Caco-2 (cell line): ENCODE measurements at regions not wholly inside any gene's neighbourhood (a gene's known extent, or its start where the extent isn't known, plus 50 kb on each side); places are given as distances from the start of the nearest gene placed in this dataset.

Experiments
- BruUV-seq: library from RNA; stranded (reverse); fragments of 400-500 nt; replicated peaks from 2 replicates; lab custom pipeline; 2021; lab: Mats Ljungman, UMichigan
- CTCF ChIA-PET: fragments of 300-600 bp; sonication (Branson Sonifier 250); formaldehyde crosslinking; loops from one replicate; lab custom pipeline; 2022; ENCODE audit warnings: antibody characterized with exemption; lab: Charles Lee
- POLR2A ChIA-PET: fragments of 300-600 bp; sonication (Branson Sonifier 250); formaldehyde crosslinking; loops from one replicate; lab custom pipeline; 2022; ENCODE audit warnings: antibody characterized with exemption; lab: Charles Lee
- DNase-seq, 2 experiments: peaks; one replicate each; pipeline versions ENCODE4 v3.0.0 to v3.0.0-alpha.2; 2020 to 2022
- H3K27me3 ChIP-seq: replicated peaks from 2 replicates; pipeline ENCODE4 v1.6.0; 2011; ENCODE audit warnings: low read length; ENCODE audit not compliant: control insufficient read depth, insufficient read depth
- H3K36me3 ChIP-seq: 2 replicates; pipeline ENCODE4 v1.5.1; 2011; ENCODE audit warnings: low read length; ENCODE audit not compliant: control insufficient read depth, insufficient read depth
- H3K4me1 ChIP-seq: fragments of 250-450 bp; sonication (Bioruptor Pico); 2 replicates; pipeline ENCODE4 v1.5.1; 2020; ENCODE audit warnings: mild to moderate bottlenecking
- H3K4me3 ChIP-seq: 2 replicates; pipeline ENCODE4 v1.5.1; 2011; ENCODE audit warnings: low read depth, mild to moderate bottlenecking, control low read depth, low read length
- H3K9me3 ChIP-seq: fragments of 250-450 bp; sonication (Bioruptor Pico); 2 replicates; pipeline ENCODE4 v1.5.1; 2020; ENCODE audit warnings: mild to moderate bottlenecking, moderate library complexity
- H3K27ac Mint-ChIP-seq: one replicate; pipeline ENCODE4 v1.8.0; 2022; ENCODE audit warnings: mixed read lengths; ENCODE audit not compliant: unreplicated experiment
- H3K27me3 Mint-ChIP-seq: one replicate; pipeline ENCODE4 v1.8.0; 2022; ENCODE audit warnings: mixed read lengths; ENCODE audit not compliant: insufficient read depth, unreplicated experiment
- H3K36me3 Mint-ChIP-seq: one replicate; pipeline ENCODE4 v1.8.0; 2022; ENCODE audit warnings: mild to moderate bottlenecking, mixed read lengths; ENCODE audit not compliant: insufficient read depth, unreplicated experiment
- H3K4me1 Mint-ChIP-seq: one replicate; pipeline ENCODE4 v1.8.0; 2022; ENCODE audit warnings: low read depth, mixed read lengths; ENCODE audit not compliant: unreplicated experiment
- H3K4me3 Mint-ChIP-seq: one replicate; pipeline ENCODE4 v1.8.0; 2022; ENCODE audit warnings: mild to moderate bottlenecking, moderate library complexity, mixed read lengths; ENCODE audit not compliant: unreplicated experiment
- H3K9me3 Mint-ChIP-seq: one replicate; pipeline ENCODE4 v1.8.0; 2022; ENCODE audit warnings: mixed read lengths; ENCODE audit not compliant: unreplicated experiment
- intact Hi-C: fragments of 100-400 bp; cut with micrococcal nuclease; formaldehyde crosslinking; loops from one replicate; pipeline ENCODE4 v1.10.0; 2022; ENCODE audit not compliant: unreplicated experiment
- TF ChIP-seq, protein P1 (sequence below), 2 experiments: fragments of 200-600 bp in 1 of 2; IDR thresholded peaks; 1 replicate in 1 of 2; 2 replicates in 1 of 2; pipeline versions ENCODE4 v1.5.1 to v1.8.0; 2011 to 2022; ENCODE audit warnings: antibody characterized with exemption in 1 of 2, control low read depth in 1 of 2, inconsistent platforms in 1 of 2, low read depth in 1 of 2, low read length in 1 of 2, mild to moderate bottlenecking in 1 of 2, moderate library complexity in 1 of 2; ENCODE audit not compliant: insufficient read depth in 1 of 2, severe bottlenecking in 1 of 2, unreplicated experiment in 1 of 2

- Histone ChIP-seq H3K36me3 (no peaks in the 10 kb centered on the region), H3K9me3 (no peaks in the 10 kb centered on the region), H3K4me3 (no peak overlapping the region), H3K4me1 (no peaks in the 10 kb centered on the region), H3K27me3 (no peaks in the 10 kb centered on the region)
- TF ChIP-seq, protein P1, sequence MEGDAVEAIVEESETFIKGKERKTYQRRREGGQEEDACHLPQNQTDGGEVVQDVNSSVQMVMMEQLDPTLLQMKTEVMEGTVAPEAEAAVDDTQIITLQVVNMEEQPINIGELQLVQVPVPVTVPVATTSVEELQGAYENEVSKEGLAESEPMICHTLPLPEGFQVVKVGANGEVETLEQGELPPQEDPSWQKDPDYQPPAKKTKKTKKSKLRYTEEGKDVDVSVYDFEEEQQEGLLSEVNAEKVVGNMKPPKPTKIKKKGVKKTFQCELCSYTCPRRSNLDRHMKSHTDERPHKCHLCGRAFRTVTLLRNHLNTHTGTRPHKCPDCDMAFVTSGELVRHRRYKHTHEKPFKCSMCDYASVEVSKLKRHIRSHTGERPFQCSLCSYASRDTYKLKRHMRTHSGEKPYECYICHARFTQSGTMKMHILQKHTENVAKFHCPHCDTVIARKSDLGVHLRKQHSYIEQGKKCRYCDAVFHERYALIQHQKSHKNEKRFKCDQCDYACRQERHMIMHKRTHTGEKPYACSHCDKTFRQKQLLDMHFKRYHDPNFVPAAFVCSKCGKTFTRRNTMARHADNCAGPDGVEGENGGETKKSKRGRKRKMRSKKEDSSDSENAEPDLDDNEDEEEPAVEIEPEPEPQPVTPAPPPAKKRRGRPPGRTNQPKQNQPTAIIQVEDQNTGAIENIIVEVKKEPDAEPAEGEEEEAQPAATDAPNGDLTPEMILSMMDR (IDR thresholded peaks at IDR 0.05; ENCODE audit: insufficient read depth in 1 of 2, low read depth in 1 of 2, low read length in 1 of 2, severe bottlenecking in 1 of 2, unreplicated experiment in 1 of 2): no peak
- no TSS peak for BruUV-seq
- Mint-ChIP-seq H3K36me3 (no peaks in the 10 kb centered on the region), H3K4me3 (no peak overlapping the region), H3K27ac (no peak overlapping the region), H3K27me3 (no peaks in the 10 kb centered on the region), H3K9me3 (no peaks in the 10 kb centered on the region), H3K4me1 (no peaks in the 10 kb centered on the region)
- POLR2A ChIA-PET: no interaction called here
- intact Hi-C loops: no loop called here
- CTCF ChIA-PET: no interaction called here
- DNase-seq: no peak
These were observed 447.4 kb downstream of the PCDH10 start for GRCh38 chr4:133596459-133596858.

DNA sequence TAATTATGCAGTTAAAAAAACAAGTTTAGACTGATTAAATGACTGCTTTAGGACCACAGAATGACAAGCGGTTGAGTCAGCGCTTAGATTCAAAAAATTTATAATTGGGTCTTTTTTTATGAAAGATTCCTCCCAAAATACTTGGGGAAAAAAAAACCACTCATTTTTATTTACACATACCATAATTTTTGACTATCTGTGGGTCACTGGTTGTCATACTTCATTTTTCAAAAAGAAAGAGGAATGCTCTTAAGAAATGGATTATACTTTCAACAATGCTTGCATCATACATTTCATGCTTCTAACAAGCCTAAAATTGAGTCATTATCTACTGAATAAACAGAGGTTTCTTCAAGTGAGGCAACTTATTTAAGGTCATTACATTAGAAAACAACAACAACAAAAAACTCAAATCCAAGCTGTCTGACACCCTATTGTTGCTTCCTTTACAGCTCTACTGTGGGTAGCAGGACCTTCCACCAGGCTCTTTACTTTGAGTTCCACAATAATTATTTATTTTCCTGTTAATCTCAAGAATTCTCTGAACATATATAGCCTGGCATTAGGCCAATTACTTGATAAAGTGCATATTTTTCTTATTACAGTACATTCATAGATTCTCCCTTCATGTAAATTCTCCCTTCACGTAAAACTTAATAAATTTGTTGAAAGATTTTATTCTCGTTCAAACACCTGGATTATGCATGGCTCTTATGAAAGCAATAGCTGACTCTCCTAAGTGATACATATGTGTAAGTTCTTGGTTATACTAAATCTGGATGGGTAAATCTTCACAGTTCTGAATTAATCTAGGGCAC lies 445.5 kb downstream of the PCDH10 start:
- Histone ChIP-seq H3K4me1 (no peaks in the 10 kb centered on the region), H3K36me3 (no peaks in the 10 kb centered on the region), H3K4me3 (no peak overlapping the region), H3K9me3 (no peaks in the 10 kb centered on the region), H3K27me3 (no peaks in the 10 kb centered on the region)
- TF ChIP-seq, protein P1 (IDR thresholded peaks at IDR 0.05; ENCODE audit: insufficient read depth in 1 of 2, low read depth in 1 of 2, low read length in 1 of 2, severe bottlenecking in 1 of 2, unreplicated experiment in 1 of 2): no peak
- POLR2A ChIA-PET: no interaction called here
- H3K9me3 Mint-ChIP-seq: no peaks in the 10 kb centered on the region
- no TSS peak for BruUV-seq
- no peaks in the 10 kb centered on the region for H3K27me3 Mint-ChIP-seq
- H3K4me1 Mint-ChIP-seq: no peaks in the 10 kb centered on the region
- no peak overlapping the region for H3K4me3 Mint-ChIP-seq
- H3K27ac Mint-ChIP-seq: no peak overlapping the region
- CTCF ChIA-PET: no interaction called here
- DNase-seq: no peak
- no peaks in the 10 kb centered on the region for H3K36me3 Mint-ChIP-seq
- intact Hi-C loops: no loop called here

GRCh38 chr4:133593764-133594163 lies 444.7 kb downstream of the PCDH10 start:
- POLR2A ChIA-PET: no interaction called here
- Histone ChIP-seq H3K4me1 (no peaks in the 10 kb centered on the region), H3K36me3 (no peaks in the 10 kb centered on the region), H3K9me3 (no peaks in the 10 kb centered on the region), H3K27me3 (no peaks in the 10 kb centered on the region), H3K4me3 (no peak overlapping the region)
- intact Hi-C loops: no loop called here
- H3K4me1 Mint-ChIP-seq: no peaks in the 10 kb centered on the region
- H3K27ac Mint-ChIP-seq: no peak overlapping the region
- BruUV-seq: no TSS peak
- H3K27me3 Mint-ChIP-seq: no peaks in the 10 kb centered on the region
- H3K4me3 Mint-ChIP-seq: no peak overlapping the region
- CTCF ChIA-PET: no interaction called here
- TF ChIP-seq, protein P1 (IDR thresholded peaks at IDR 0.05; ENCODE audit: insufficient read depth in 1 of 2, low read depth in 1 of 2, low read length in 1 of 2, severe bottlenecking in 1 of 2, unreplicated experiment in 1 of 2): no peak
- H3K36me3 Mint-ChIP-seq: no peaks in the 10 kb centered on the region
- H3K9me3 Mint-ChIP-seq: no peaks in the 10 kb centered on the region
- DNase-seq: no peak
